ENCODE measurements at regions not wholly inside any gene's neighbourhood (a gene's known extent, or its start where the extent isn't known, plus 50 kb on each side); places are given as distances from the start of the nearest gene placed in this dataset.
"Not testable (repeated sequence)": the region's sequence is repeated elsewhere in the genome, so short reads cannot be mapped to it uniquely, and the experiment has no call there.

- DNase-seq: no peak
These were observed 1898.9 kb downstream of the OLFM4 start for GRCh38 chr13:54927538-54927937.

- no peak for DNase-seq
These were observed 1899.5 kb downstream of the OLFM4 start for GRCh38 chr13:54928071-54928470.

- no peak for DNase-seq
These were observed 1905.5 kb downstream of the OLFM4 start for GRCh38 chr13:54934121-54934520.

DNA sequence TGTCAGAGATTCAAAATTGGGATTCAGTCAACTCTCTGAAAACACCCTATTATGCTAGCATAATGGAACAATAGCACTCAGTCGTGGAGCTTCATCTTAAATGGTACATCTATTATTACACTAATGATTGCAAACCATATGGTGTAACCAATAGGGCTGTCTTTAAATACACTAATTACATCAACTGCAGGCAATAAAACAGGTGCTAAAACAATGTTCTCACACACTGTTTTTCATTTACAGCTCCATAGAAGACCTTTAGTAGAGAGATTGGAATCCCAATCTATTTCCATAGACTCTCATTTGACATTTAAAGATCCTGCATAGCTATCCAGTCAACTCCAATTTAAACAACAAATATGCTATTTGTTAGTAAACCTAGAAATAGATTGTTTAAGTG is 1917.4 kb downstream of the OLFM4 start:
- DNase-seq: no peak

DNA sequence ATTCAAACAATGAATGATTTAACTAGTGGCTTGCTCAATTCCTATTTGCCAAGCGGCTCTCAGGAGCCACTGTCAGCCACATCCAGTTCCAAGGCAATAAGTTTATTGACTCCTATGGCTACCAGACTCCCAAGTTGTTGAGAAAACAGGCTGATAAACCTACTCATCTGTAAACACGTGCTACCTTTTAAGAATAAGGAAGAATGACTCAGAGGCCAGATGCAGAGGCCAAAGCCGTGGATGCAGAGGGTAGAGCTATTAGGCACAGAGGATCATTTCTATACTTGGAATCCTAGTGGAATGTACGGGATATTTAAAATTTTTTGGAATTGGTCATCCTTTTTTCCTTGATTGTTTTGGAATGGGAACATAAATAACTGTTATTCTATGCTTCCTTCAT is 1921.1 kb downstream of the OLFM4 start:
- DNase-seq: no peak

DNA sequence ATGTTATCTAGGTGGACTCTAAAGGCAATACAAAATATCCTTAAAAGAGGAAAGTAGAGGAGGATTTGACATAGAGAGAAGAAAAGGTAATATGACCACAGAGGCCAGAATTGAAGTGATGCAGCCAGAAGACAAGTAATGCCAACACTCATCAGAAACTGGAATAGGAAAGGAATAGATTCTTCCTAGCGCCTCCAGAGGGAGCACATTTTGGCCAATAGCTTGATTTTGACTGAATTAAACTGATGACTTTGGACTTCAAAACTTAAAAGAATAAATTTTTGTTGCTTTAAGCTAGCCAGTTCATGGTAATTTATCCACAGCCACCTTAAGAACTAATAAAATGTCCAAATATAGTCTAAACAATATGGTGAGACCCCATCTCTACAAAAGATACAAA is 1921.9 kb downstream of the OLFM4 start:
- no peak for DNase-seq

DNA sequence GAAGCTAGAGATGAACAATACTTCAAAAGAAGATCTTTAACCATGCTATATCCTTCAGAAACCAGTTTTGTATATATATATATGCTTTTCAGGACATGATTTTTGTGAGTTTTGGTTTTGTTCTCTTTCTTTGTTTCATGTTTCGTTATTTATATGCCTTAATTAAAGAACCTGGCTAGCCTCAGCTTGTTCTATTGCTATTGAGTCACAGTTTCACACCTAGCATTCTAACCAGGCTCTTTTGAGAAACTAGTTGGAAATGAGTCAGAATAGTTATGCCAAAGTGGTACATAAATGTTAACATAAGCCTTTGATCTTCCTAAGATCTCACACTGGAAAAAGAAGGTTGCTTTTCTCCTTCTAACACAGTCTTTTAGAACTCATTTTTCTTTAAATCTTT is 1925.2 kb downstream of the OLFM4 start:
- DNase-seq: no peak

GRCh38 chr13:54958781-54959180 is 1930.2 kb downstream of the OLFM4 start:
- DNase-seq: no peak

GRCh38 chr13:54965881-54966280 is 1937.3 kb downstream of the OLFM4 start:
- no peak for DNase-seq

DNA sequence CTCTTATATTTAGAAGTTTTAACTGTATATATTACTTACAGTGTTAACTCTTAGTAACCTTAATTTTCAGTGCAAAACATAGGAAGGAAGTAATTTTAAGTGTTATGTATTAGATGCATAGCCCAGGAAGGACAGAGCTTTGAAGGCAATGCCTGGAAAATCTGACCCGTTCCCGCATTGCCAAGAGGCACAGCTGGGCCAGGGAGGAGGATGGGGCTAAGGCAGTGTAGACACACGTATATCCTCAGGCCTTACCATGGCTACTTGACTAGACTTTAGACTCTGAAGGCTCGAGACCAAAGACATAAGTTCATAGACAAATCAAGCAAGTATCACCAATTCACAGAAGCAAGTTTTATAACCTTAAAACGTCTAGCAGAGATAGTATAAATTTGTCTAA is 1944.2 kb downstream of the OLFM4 start:
- no peak for DNase-seq

DNA sequence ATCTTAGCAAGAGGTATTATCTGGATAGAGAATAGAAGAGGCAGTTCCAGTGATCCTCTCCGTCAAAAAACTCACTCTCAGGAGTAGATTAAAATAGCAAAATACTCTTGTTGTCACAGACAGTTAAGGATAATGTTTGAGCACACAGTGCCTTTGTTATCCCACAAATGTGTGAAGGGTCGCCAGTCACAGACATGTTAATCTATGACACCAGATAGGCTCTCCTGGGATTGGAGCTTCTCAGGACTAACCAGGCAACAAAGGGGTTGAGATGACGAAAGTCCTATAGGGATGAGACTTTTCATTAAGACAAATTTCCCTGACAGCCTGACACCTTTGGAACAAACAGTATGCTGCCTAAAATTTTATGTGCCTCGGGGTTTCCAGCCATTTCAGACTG is 1947.1 kb downstream of the OLFM4 start:
- DNase-seq: no peak

- no peak for DNase-seq
These were observed 1952.0 kb downstream of the OLFM4 start for GRCh38 chr13:54980651-54981050.

- DNase-seq: no peak
These were observed 1960.8 kb downstream of the OLFM4 start for GRCh38 chr13:54989418-54989817.

DNA sequence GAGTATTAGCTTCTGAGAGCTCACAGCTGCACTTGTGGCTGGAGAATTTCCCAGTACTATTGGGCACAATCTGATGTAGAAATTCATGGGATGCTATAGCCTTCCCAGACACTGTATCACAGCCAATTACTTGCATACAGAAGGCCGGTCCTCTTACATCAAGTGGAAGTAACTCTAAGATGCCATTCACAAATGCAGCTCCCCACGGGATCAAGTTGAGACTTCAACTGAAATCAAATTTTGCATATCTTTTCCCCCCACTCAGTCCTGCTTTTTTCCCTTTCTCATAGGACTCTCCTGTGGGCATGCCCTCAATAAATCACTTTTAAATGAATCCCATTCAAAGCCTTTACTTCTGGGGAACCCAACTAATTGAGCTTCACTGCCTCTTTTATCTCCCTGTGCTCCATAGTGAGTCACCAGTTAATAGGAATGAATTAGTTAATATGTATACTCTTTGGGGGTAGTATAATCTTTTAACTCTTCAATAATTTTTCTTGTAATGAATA is 1970.8 kb downstream of the OLFM4 start:
- DNase-seq: no peak

GRCh38 chr13:55000043-55000442 is 1971.4 kb downstream of the OLFM4 start:
- no peak for DNase-seq

DNA sequence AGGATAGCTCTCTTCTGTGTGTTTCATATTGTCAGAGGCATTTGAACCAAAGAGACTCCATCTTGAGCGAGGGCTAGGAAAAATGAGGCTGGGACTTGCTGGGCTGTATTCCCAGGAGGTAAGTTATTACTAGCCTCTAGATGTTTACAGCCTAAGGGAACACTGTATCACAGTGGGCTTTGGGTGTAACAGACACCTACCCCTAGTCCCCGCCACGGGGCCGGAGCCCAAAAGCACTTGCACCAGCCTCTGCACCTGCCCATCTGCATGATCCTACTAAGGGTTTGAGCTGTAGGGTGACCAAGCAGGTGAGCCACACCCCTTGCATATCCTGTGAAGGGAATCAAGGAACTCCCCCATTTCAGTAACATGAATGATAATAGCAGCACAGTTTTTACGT is 1972.2 kb downstream of the OLFM4 start:
- DNase-seq: no peak

GRCh38 chr13:55001881-55002280 is 1973.3 kb downstream of the OLFM4 start:
- DNase-seq: no peak

- DNase-seq: no peak
These were observed 1979.1 kb downstream of the OLFM4 start for GRCh38 chr13:55007681-55008080.

- DNase-seq: no peak
These were observed 1984.4 kb downstream of the OLFM4 start for GRCh38 chr13:55013051-55013450.

DNA sequence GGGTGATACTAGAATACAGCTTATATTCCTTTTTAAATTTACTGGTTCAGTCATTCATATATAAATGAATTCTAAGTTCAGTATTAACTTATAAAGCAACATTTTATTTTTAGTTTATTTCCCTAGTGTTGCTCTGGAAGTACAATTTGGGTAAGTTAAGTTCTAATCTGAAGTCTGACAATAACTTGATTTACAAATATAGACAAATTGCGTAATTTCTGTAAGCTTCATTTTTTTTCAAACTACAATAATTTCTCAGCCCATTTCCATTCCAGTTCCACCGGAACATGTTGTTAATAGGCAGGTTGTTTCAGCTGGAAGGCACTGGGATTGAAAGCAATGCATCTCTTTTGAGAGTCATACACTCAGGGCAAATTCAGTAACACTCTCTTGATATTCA is 2000.7 kb downstream of the OLFM4 start:
- no peak for DNase-seq

DNA sequence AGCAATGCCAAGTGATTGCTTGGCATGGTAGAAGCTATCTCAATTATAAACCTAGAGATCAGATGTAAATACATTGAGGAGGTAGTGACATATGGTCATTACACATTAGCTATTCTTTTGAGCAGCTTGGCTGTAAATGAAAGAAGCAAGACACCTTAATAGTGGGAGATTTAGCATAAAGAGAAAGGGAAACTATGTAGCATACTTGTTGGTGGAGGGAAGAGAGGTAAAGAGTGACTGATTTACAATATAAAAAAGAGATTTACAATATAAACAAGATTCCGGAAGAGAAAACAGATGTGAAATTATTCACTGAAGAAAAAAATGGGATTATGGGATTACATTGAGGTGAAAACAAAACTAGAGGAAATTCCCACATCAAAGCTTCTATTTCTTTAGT is 2009.6 kb downstream of the OLFM4 start:
- no peak for DNase-seq

DNA sequence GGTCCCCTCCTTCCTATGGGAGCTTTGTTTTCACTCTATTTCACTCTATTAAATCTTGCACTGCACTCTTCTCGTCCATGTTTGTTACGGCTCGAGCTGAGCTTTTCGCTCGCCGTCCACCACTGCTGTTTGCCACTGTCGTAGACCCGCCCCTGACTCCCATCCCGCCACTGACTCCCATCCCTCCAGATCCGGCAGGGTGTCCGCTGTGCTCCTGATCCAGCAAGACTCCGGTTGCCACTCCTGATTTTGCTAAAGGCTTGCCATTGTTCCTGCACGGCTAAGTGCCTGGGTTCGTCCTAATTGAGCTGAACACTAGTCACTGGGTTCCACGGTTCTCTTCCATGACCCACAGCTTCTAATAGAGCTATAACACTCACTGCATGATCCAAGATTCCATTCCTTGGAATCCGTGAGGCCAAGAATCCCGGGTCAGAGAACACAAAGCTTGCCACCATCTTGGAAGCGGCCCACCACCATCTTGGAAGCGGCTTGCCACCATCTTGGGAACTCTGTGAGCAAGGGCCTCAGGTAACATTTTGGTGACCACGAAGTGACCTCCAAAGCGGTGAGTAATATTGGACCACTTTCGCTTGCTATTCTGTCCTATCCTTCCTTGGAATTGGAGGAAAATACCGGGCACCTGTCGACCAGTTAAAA is 2025.4 kb downstream of the OLFM4 start:
- DNase-seq: not testable (repeated sequence)

- DNase-seq: not testable (repeated sequence)
These were observed 2027.1 kb downstream of the OLFM4 start for GRCh38 chr13:55055666-55056065.

GRCh38 chr13:55062662-55063061 is 2034.0 kb downstream of the OLFM4 start:
- no peak for DNase-seq

DNA sequence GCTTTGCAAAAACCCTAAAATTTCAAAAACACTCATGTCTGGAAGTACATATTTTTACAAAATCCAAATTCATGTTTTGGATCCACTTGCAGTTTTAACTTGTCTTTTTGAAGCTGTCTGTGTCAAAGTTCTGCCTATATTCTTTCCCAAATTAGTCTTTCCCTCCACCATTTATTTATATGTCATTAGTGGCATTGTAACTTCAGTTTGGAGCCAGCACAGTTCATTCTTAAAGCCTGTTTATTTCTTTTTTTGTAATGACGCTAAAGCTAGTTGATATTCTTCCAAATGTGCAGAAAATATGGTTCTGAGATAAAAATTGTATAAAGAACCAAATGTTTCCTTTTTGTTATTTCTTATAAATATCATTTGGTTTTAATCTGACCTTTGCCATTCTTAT is 2039.3 kb downstream of the OLFM4 start:
- DNase-seq: no peak
